Hepatocyte (in vitro differentiated cells): ENCODE measurements at regions not wholly inside any gene's neighbourhood (a gene's known extent, or its start where the extent isn't known, plus 50 kb on each side); places are given as distances from the start of the nearest gene placed in this dataset.
A peak's percentile ranks its signal among the peaks of the same experiment; 100 is the strongest.

Experiments used
- DNase-seq: peaks from one replicate; pipeline ENCODE4 v3.0.0-alpha.2; 2016; ENCODE audit warnings: low spot score
- H2AFZ ChIP-seq: fragments of 200-600 bp; sonication (generic); 2 replicates; pipeline ENCODE4 v1.6.0; 2016; ENCODE audit warnings: antibody characterized with exemption, mild to moderate bottlenecking
- H3K27ac ChIP-seq: fragments of 200-600 bp; sonication (generic); 2 replicates; pipeline ENCODE4 v1.5.1; 2016; ENCODE audit warnings: mild to moderate bottlenecking
- H3K27me3 ChIP-seq: fragments of 200-600 bp; sonication (generic); 2 replicates; pipeline ENCODE4 v1.6.1; 2016
- H3K36me3 ChIP-seq: fragments of 200-600 bp; sonication (generic); replicated peaks from 2 replicates; pipeline ENCODE4 v1.5.1; 2016; ENCODE audit warnings: low read depth; ENCODE audit not compliant: insufficient read depth
- H3K4me1 ChIP-seq: fragments of 200-600 bp; sonication (generic); 2 replicates; pipeline ENCODE4 v1.5.1; 2016; ENCODE audit warnings: mild to moderate bottlenecking, moderate library complexity; ENCODE audit not compliant: insufficient read depth
- H3K4me2 ChIP-seq: fragments of 200-600 bp; sonication (generic); 2 replicates; pipeline ENCODE4 v1.6.0; 2016
- H3K4me3 ChIP-seq: fragments of 200-600 bp; sonication (generic); 2 replicates; pipeline ENCODE4 v1.5.1; 2016; ENCODE audit warnings: mild to moderate bottlenecking
- H3K79me2 ChIP-seq: fragments of 200-600 bp; sonication (generic); 2 replicates; pipeline ENCODE4 v1.6.0; 2017; ENCODE audit warnings: mild to moderate bottlenecking
- H3K9me2 ChIP-seq: fragments of 200-600 bp; sonication (generic); replicated peaks from 2 replicates; pipeline ENCODE4 v1.6.0; 2017; ENCODE audit warnings: mild to moderate bottlenecking; ENCODE audit not compliant: insufficient read depth
- H3K9me3 ChIP-seq: fragments of 200-600 bp; sonication (generic); 2 replicates; pipeline ENCODE4 v1.5.1; 2016; ENCODE audit warnings: low read depth, mild to moderate bottlenecking
- H4K20me1 ChIP-seq: fragments of 200-600 bp; sonication (generic); 2 replicates; pipeline ENCODE4 v1.6.0; 2016; ENCODE audit warnings: mild to moderate bottlenecking; ENCODE audit not compliant: insufficient read depth, poor library complexity, severe bottlenecking
- EZH2 ChIP-seq: fragments of 200-600 bp; sonication (generic); IDR thresholded peaks from 2 replicates; pipeline ENCODE4 v1.6.1; 2016; ENCODE audit warnings: antibody characterized with exemption, mild to moderate bottlenecking, borderline replicate concordance
- EZH2phosphoT487 ChIP-seq: fragments of 200-600 bp; sonication (generic); IDR thresholded peaks from one replicate; pipeline ENCODE4 v1.6.1; 2018; ENCODE audit warnings: antibody characterized with exemption, mild to moderate bottlenecking, low read depth, moderate library complexity; ENCODE audit not compliant: unreplicated experiment, severe bottlenecking
- whole genome bisulfite sequencing: methylation state at CpG from one replicate; pipeline ENCODE4 v1.1.6; 2016; ENCODE audit warnings: low lambda C conversion rate; ENCODE audit errors: missing lambda C conversion rate; 5-methylcytosine and 5-hydroxymethylcytosine counted together
- TF ChIP-seq, protein P1 (sequence below): fragments of 200-600 bp; sonication (generic); IDR thresholded peaks from 2 replicates; pipeline ENCODE4 v1.5.1; 2016; ENCODE audit warnings: antibody characterized with exemption, mild to moderate bottlenecking; ENCODE audit not compliant: poor library complexity

- H3K9me3 ChIP-seq = no peaks in the 10 kb centered on the region
- no peak for TF ChIP-seq EZH2phosphoT487
- TF ChIP-seq, protein P1, sequence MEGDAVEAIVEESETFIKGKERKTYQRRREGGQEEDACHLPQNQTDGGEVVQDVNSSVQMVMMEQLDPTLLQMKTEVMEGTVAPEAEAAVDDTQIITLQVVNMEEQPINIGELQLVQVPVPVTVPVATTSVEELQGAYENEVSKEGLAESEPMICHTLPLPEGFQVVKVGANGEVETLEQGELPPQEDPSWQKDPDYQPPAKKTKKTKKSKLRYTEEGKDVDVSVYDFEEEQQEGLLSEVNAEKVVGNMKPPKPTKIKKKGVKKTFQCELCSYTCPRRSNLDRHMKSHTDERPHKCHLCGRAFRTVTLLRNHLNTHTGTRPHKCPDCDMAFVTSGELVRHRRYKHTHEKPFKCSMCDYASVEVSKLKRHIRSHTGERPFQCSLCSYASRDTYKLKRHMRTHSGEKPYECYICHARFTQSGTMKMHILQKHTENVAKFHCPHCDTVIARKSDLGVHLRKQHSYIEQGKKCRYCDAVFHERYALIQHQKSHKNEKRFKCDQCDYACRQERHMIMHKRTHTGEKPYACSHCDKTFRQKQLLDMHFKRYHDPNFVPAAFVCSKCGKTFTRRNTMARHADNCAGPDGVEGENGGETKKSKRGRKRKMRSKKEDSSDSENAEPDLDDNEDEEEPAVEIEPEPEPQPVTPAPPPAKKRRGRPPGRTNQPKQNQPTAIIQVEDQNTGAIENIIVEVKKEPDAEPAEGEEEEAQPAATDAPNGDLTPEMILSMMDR = no peak
- TF ChIP-seq EZH2 = no peak
- no peaks in the 10 kb centered on the region for H3K4me1 ChIP-seq
- H3K79me2 ChIP-seq = no peaks in the 10 kb centered on the region
- H2AFZ ChIP-seq = no peak overlapping the region
- no peaks in the 10 kb centered on the region for H3K36me3 ChIP-seq
- H3K9me2 ChIP-seq = no peaks in the 10 kb centered on the region
- H3K27ac ChIP-seq = no peak overlapping the region
- no peaks in the 10 kb centered on the region for H4K20me1 ChIP-seq
- no peak overlapping the region for H3K4me2 ChIP-seq
- H3K27me3 ChIP-seq = no peaks in the 10 kb centered on the region
- no peak for DNase-seq
- no peak overlapping the region for H3K4me3 ChIP-seq
- whole genome bisulfite sequencing = 72% methylated on average over 3 of the region's 3 CpGs
Observed at GRCh38 chr6:152896923-152897322, 85.9 kb downstream of the FBXO5 start.

- no peaks in the 10 kb centered on the region for H3K79me2 ChIP-seq
- WGBS = 50% methylated on average over 16 of the region's 16 CpGs
- H3K36me3 ChIP-seq = no peaks in the 10 kb centered on the region
- H3K27me3 ChIP-seq = peaks cover 6% of the 10 kb centered on the region
- no peaks in the 10 kb centered on the region for H4K20me1 ChIP-seq
- H3K9me3 ChIP-seq = no peaks in the 10 kb centered on the region
- no peak overlapping the region for H2AFZ ChIP-seq
- no peak overlapping the region for H3K4me2 ChIP-seq
- no peak overlapping the region for H3K27ac ChIP-seq
- no peaks in the 10 kb centered on the region for H3K9me2 ChIP-seq
- peak; percentile 70 for DNase-seq
- H3K4me1 ChIP-seq = no peaks in the 10 kb centered on the region
- no peak for TF ChIP-seq EZH2phosphoT487
- TF ChIP-seq, protein P1 = peak; percentile 71
- TF ChIP-seq EZH2 = no peak
- no peak overlapping the region for H3K4me3 ChIP-seq
Observed at GRCh38 chr6:152897807-152898399, 84.9 kb downstream of the FBXO5 start.

- Histone ChIP-seq H2AFZ (no peak overlapping the region), H3K9me3 (no peaks in the 10 kb centered on the region), H3K9me2 (no peaks in the 10 kb centered on the region), H4K20me1 (no peaks in the 10 kb centered on the region), H3K4me1 (no peaks in the 10 kb centered on the region), H3K36me3 (no peaks in the 10 kb centered on the region), H3K27me3 (peaks cover 7% of the 10 kb centered on the region), H3K79me2 (no peaks in the 10 kb centered on the region), H3K4me2 (no peak overlapping the region), H3K27ac (no peak overlapping the region), H3K4me3 (no peak overlapping the region)
- no peak for DNase-seq
- TF ChIP-seq EZH2 = no peak
- no peak for TF ChIP-seq EZH2phosphoT487
- TF ChIP-seq, protein P1 = no peak
Observed at GRCh38 chr6:152904678-152905077, 78.2 kb downstream of the FBXO5 start.
